Erythroblast (primary cell): ENCODE measurements at regions not wholly inside any gene's neighbourhood (a gene's known extent, or its start where the extent isn't known, plus 50 kb on each side); places are given as distances from the start of the nearest gene placed in this dataset.

Experiments
- GATA1 ChIP-seq: IDR thresholded peaks from 2 replicates; pipeline ENCODE4 v1.6.1; 2011; ENCODE audit warnings: low read depth, mild to moderate bottlenecking, control low read depth, low read length, moderate library complexity
- POLR2A ChIP-seq: IDR thresholded peaks from 2 replicates; pipeline ENCODE4 v1.6.1; 2011; ENCODE audit warnings: mild to moderate bottlenecking, low read length

DNA sequence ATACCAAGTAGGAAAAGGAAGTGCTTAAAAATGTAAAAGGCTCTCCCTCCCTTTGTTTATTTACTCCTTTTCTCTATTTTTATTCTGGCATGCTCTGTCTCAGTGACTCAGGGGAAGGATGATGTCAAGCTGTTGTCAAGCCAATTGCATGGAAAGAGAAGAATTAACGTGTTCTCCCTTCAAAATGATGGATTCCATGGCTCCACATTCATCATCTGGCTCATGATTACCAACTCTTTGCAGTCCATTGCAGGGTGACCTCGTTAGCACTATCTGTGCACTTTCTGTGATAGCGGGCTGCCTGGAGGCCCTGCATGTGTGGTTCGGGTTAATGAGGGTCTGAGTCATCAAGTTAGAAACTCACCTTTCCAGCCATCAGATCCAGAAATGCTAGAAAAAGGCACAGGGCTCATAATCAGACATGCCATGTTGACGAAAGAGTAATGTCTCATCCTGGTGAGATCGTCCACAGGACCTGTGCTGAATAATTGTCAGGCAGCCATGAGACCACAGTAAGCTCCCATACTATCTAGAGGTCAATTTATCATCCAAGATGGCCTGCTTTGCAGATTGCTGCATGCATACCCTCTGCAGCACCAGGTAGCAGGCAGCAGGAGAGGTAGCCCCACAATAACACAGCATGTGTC, 79.2 kb upstream of the BTG1 start:
- no peak for TF ChIP-seq POLR2A
- TF ChIP-seq GATA1 = no peak
